Daoy (cell line): ENCODE measurements at regions not wholly inside any gene's neighbourhood (a gene's known extent, or its start where the extent isn't known, plus 50 kb on each side); places are given as distances from the start of the nearest gene placed in this dataset.
A peak's percentile ranks its signal among the peaks of the same experiment; 100 is the strongest.
"Not testable (repeated sequence)": the region's sequence is repeated elsewhere in the genome, so short reads cannot be mapped to it uniquely, and the experiment has no call there.

ENCODE experiments used
- DNase-seq: peaks from one replicate; pipeline ENCODE4 v3.0.0-alpha.2; 2015; ENCODE audit warnings: low read depth

DNA sequence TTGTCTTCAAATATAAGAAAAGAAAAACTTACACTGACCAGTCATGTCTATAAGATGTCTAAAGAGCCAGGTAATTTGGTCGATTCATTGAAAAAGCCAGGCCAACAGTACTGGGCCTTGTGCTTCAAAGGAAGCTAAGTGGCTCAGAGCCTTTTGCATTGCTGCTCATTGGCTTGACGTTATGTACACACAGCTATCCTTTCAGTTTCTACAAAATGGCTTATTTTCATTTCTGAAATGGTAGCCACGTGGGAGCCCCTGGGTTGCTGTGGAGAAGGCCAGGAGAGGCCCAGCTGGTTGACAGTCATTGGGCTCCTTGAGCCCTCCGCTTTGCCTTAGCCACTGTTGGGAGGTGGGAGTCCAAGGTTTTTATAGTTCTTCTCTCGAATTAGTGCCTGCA lies 199.1 kb upstream of the CXorf66 start:
- no peak for DNase-seq

DNA sequence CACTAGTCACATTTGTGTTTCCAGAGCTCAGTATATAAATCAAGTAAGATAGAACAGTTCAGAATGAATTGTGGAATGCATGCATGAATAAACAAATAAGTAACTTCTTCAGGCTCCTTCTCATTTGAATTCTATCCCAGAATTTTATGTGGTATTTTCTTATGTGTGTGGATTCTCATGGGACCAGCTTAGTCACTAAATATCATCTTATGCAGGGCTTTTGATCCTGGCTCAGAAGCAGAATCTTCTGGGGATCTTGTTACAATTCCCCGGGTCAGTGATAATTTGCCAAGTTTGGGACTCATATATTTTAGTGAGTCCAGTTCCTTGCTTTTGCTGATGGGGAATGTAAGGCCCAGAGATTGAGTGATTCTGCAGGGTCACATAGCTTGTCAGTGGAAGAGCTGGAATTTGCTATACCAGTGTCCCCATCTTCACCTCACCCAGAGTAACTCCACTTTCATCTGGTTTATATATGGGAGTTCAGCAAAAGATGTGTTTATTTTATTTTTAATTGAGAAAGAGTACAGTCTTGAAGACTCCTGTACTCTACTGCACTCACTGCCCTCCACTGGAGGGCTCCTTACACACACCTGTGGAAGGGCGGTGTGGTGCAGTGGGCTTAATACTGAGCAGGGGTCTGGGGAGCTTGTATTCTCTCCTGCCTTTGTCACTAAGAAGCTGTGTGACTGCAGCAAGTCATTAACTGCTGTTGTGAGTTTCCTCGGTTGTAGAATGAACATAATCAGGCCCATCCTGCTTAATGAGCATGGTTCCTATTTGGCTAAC lies 198.2 kb upstream of the CXorf66 start:
- DNase-seq: no peak

DNA sequence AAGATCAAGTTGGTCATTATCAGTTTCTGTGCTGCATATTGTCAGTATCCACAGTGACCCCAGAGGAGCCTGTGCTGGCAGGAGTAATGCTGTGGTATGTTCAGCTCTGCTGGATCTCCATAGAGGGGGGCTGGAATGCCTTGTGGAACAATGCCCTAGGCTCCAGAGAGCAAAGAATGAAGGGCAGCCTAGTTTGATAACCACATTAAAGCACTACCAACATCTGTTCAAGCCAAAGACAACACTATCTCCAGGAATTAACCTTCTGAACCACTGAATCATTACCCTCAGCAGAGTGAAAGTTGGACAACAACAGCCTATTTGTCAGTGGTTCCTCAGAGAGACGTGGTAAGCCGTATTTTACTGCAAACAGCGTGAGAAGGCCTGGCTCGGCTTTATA lies 192.3 kb upstream of the CXorf66 start:
- peak; percentile 80 for DNase-seq

DNA sequence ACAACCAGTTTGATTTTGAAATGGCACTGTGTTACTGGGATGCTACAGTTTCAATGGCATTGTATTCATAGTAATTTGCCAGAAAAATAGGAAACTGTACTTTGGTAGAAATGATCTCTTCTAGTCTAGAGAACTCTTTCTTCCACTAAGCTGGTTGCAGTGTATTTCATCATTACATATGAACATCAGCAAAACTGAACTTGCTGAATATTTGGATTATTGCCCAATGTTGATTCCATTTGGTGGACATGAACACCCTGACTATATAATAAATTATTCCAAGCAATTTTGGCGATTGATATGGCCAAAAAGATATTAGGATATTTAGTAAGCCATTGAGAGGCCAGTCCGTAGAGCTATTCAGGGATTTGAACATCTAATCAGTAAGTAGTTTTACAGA lies 191.8 kb upstream of the CXorf66 start:
- no peak for DNase-seq

DNA sequence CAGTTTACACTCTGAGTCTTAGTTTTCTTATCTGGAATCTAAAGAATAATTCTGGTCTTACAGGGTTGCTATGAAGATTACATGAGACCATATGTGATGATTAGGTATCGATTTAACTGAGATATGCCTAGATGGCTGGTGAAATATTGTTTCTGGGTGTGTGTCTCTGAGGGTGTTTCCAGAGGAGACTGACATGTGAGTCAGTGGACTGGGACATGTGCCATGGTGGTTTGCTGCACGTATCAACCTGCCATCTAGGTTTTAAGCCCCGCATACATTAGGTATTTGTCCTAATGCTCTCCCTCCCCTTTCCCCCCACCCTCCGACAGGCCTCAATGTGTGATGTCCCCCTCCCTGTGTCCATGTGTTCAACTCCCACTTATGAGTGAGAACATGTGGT lies 186.0 kb upstream of the CXorf66 start:
- DNase-seq: no peak

DNA sequence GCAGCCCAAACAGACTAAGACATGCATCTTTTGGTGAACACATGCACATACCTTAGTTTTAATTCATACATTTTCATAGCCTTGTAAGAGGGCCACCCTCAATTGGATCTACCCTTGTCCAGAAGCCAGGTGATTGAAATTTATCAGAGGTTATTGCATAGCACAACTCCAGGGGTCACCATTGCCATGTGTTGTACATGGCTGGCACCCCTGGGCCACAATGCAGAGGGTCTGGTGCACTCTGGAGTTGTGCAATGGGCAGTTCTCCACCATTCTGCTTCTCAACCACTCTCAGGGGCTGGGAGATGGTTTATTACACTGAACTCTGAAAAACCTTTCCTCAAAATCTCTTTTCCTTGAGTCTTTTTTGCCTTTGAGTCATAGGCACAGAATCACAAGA lies 184.4 kb upstream of the CXorf66 start:
- peak; percentile 12 for DNase-seq

DNA sequence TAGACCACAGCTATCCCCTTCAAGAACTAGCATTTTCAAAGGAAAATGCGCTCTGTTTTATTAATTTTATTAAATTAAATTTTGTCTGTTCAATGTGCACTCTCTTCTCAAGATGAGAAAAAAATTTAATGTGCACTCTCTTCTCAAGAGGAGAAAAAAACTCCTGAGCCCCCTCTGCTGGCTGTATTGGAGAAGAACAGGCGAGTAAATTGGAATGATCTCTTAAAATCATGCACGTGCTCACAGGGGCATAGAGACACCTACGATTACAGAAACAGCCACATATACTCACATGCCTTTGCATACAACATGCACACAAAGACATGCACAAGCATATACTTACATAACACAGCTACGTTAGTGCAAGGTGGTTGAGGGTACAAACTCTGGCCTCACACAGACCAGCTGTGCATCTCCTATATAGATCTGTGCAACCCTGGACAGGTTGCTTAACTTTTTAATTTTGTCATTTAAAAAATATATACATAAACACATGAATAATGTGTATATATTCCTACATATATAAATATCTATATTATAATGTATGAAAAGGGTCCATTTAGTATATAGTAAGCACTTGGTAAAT lies 176.2 kb upstream of the CXorf66 start:
- no peak for DNase-seq

DNA sequence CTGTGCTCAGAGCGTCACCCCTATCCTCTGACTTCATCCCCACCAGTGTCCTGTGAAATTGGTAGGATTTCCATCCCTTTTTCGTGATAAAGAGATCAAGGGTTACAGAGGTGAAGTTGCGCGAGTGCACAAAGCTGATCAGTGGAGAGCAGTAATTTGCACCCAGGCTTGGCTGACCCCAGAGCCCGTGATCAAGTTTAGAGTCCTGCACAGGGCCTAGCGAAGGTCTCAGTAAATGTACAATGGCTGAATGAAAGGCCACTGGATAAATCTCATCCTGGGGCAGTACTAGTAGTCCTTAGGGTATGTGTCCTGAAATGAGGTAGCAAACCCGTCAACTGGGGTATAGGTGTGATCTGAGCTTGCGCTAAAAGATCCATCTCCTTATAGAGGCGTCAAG lies 173.2 kb upstream of the CXorf66 start:
- not testable (repeated sequence) for DNase-seq

DNA sequence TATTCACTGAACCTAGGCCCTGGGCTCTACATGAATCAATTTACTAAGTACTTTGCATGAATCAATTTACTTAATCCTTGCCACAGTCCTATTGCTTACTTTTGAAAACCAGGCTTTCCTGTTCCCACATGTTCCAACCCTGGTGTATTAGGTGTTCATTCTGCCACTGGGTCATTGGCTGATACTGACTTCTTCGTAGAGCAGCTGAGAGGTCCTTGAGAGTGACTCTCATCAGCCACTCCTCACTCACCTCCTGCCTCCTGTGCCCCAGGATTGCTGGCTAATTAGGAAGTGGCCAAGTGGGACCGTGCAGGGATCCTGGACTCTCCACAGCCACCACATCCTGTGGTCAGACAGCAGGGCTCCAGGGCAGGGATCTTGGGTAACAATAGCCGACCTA lies 172.7 kb upstream of the CXorf66 start:
- DNase-seq: not testable (repeated sequence)

DNA sequence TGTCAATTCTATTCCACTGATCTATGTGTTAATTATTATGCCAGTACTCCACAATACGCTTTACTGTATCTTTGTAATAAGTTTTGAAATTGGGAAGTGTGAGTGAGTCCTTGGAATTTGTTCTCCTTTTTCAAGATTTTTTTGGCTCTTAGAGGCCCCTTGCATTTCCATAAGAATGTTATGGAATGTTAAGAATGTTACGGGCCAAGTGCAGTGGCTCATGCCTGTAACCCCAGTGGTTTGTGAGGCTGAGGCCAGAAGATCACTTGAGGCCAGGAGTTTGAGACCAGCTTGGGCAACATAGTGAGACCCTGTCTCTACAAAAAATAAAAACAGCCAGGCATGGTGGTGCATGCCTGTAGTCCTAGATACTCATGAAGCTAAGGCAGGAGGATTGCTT lies 167.6 kb upstream of the CXorf66 start:
- DNase-seq: no peak

DNA sequence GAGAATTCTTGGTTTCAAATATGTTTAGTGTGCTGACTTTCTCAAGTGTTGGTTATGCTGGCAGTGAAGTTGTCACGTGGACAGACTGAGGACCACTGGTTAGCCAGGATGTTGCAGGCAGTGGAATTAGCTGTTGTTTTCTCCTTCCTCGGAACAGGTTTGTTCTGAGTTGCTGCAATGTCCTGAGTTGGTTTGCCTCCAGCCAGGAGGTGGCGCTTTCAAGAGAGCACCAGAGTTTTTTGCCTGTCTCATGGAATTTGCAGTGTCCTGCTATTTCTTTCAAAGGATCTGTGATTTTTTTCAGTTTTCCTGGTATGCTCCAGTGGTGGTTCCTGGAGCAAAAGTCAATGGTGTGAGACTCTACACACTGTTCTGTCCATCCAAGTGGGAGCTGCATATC lies 158.1 kb upstream of the CXorf66 start:
- DNase-seq: no peak

DNA sequence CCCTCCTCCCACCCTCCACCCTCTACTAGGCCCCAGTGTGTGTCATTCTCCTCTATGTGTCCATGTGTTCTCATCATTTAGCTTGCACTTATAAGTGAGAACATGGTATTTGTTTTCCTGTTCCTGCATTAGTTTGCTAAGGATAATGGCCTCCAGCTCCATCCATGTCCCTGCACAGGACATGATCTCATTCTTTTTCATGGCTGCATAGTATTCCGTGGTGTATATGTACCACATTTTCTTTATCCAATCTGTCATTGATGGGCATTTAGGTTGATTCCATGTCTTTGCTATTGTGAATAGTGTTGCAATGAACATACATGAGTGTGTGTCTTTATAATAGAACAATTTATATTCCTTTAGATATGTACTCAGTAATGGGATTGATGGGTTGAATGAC lies 148.7 kb upstream of the CXorf66 start:
- DNase-seq: not testable (repeated sequence)

DNA sequence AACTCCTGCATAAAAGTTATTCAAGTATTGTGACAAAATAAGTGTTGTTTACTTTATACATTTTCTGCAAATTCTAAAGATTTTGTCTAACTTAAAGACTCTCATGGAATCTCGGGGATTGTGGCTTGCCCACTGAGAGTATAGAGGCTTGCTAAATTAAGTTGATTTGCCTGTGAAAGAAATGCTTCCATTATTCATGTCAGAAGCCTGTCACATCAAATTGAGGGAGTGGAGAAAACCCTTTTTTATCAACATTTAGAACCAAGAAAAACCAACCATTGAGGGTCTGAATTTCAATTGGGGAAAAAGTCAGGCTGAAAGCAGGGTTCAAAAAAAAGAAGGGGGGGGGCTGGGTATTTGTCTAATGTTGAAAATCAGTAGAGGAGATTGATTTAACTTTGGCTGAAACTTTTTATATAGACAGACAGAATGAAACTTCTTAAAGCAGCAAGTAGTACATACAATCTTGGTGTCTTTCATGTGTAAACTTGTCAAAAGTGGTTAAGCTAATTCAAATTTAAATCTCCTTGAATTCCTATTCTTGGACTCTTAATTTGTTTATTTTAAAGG lies 144.8 kb upstream of the CXorf66 start:
- DNase-seq: no peak

DNA sequence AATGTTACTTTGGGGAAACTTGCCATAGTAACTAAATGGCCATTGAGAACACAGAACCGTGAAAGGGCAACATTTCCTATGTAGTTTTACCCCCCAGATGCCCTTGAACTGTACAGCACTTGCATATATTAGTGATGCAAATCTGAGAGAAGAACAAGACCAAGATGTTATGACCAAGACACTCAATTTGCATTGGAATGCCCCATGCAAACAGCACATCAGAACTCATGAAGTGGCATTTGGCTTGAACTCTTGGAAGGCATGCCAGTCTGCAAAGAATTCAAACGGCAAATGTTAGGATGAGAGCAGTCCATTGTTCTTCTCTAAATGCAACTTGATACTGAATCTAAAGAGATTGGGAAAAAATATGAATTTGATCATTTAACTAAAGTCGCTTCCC lies 139.4 kb upstream of the CXorf66 start:
- DNase-seq: no peak

DNA sequence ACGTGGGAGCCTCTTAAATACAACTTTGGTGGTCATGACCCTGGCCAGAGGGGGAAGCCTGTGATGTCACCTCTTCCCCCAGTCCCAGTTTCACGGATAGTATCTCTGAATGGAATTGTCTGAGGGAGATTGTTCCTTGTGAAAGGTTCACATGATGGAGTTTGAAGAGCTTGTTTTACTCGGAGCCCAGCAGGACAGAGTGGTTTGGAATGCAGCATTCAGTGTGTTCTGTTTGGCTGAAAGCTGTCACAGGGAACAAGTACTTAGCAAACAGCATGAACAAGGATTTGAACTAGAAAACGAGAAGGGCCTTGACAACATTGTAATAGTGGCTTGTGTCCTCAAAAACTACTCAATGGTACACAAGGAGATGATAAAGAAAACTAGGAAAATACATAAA lies 133.9 kb upstream of the CXorf66 start:
- DNase-seq: no peak

DNA sequence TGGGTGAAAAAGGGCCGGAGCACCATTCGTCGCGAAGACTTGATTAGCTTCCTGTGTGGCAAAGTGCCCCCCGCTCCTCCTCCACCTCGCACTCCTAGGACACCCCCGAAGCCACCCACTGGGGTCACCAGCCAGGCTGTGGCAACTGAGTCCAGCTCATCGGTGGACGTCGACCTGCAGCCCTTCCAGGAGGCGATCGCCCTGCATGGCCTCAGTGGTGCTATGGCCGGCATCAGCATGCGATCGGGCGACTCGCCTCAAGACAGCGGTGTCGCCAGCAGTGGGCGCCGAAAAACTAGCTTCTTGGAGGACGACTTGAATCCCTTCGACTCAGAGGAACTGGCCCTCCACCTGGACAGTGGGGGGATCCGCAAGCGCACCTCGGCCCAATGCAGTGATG lies 126.8 kb upstream of the CXorf66 start:
- DNase-seq: no peak

DNA sequence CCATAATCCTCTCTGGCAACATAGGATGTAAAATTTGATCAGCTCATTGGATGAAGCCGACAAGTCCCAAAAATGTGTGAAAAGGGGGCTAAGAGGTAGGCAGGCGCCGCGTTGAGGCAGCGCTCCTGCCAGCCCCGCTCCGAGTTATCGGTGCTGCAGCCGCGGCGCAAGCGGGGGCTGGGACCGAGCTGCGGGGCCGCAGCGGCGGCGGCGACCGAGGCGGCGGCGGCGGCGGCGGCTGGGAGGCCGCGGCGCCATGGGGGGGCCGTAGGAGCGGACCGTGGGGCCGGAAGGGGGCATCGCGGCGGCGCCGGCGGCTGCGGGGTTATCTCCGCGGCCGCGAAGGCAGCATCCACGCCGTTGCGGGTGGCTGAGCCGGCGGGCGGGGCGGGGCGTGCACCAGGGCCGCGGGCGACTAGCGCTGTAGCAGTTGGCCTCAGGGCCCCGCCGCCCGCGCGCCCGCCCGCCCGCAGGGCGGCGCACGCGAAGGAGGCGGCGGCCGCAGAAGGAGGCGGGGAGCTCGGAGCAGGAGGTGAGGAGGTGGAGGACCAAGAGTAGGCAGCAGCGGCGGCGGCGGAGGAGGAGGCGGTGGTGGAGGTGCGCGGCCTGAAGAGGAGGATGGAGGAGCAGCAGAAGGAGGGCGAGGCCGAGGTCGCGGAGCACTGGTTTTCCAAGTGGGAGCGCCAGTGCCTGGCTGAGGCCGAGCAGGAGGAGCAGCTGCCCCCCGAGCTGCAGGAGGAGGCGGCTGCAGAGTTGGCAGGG lies 126.0 kb upstream of the CXorf66 start:
- peak; percentile 50 for DNase-seq

DNA sequence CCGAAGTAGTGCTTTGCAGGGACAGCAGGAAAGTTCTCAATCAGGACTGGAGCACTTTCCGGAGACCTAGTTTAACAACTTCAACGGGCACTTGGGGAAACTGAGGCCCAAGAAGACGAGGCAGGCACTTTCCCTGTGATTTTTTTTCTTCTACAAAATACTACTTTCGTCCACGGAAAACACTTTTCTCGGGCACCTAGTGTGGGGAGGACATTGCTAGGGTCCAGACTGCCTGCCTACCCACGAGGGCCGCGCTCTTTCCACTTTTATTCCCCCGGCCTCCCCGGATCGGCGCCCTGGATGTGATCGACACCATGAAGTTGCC lies 125.4 kb upstream of the CXorf66 start:
- DNase-seq: no peak

DNA sequence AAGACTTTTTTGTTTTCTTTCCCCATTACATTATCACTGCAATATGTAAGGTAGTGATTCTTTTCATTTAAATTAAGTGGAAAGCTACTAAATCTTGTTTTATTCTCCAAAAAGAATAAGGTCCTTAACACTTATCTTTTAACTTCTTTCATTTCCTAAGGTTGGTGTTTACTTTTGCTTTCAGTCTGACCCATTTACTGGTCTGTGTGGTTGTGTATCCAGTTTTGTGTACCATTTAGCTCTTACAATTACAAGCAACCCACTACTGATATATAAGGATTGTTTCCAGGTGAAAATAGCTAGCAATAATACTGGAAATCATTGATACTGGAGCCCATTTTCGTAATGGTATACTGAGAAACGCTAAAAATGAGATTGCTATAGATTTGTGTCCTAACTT lies 123.1 kb upstream of the CXorf66 start:
- no peak for DNase-seq

DNA sequence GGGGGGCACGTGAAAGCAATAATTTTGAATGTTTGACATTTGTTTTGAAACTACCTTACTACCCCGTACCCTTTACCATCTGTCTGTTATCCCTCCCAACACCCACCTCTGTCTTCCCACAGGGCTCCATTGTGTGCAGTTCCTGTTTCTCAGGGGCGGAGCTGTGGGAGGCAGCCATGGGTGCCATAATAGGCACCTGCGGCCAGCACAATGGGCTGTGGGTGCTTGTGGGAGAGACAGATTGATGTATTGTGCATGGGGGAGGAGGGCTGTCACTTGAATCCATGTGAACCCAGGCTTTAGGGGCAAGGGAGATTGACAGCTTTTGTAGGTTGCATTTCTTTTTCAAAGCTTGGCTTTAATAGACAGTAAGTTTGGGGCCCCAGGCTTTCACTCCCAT lies 122.6 kb upstream of the CXorf66 start:
- DNase-seq: peak; percentile 3

DNA sequence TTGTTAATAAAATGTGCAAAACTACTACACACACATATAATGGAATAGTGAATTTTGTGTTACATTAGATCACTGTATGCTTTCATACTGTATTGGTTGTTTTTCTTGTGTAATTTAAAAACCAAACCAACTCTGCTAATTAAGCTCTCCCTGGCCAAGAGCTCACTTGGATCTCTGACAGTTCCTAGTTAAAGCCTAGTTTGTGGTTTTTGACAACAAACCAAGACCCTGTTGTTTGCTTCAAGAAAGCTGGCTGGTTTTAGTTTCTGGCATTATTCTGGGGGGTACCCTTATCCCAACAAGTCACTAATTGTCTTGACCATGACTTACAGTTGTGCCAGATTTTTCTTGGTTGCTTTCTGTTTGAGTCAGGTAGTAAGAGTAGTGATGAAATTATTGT lies 121.4 kb upstream of the CXorf66 start:
- no peak for DNase-seq

DNA sequence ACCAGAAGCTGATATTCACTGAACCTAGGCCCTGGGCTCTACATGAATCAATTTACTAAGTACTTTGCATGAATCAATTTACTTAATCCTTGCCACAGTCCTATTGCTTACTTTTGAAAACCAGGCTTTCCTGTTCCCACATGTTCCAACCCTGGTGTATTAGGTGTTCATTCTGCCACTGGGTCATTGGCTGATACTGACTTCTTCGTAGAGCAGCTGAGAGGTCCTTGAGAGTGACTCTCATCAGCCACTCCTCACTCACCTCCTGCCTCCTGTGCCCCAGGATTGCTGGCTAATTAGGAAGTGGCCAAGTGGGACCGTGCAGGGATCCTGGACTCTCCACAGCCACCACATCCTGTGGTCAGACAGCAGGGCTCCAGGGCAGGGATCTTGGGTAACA lies 109.5 kb upstream of the CXorf66 start:
- DNase-seq: not testable (repeated sequence)

DNA sequence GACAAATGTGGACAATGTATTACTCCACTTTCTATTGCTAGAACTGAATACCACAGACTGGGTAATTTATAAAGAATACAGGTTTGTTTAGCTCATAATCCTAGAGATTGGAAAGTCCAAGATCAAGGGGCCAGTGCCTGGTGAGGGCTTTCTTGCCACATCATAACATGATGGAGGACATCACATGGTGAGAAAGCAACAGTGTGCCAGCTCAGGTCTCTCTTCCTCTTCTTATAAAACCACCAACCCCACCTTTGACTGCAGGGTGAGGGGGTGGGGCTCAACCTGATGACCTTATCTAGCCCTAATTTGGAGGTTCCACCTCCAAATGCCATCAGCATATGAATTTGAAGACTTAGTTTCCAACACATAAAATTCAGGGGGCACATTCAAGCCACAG lies 105.7 kb upstream of the CXorf66 start:
- DNase-seq: no peak
